ENCODE measurements at regions not wholly inside any gene's neighbourhood (a gene's known extent, or its start where the extent isn't known, plus 50 kb on each side); places are given as distances from the start of the nearest gene placed in this dataset.
"Not testable (repeated sequence)": the region's sequence is repeated elsewhere in the genome, so short reads cannot be mapped to it uniquely, and the experiment has no call there.

GRCh38 chr7:13274205-13274604 lies 586.8 kb downstream of the ARL4A start:
- not testable (repeated sequence) for H3K36me3 Mint-ChIP-seq, DNase-seq, H3K4me1 Mint-ChIP-seq, H3K4me3 Mint-ChIP-seq, H3K9me3 Mint-ChIP-seq, H3K27ac Mint-ChIP-seq
- H3K27me3 Mint-ChIP-seq, result peaks cover 12% of the 10 kb centered on the region

- Mint-ChIP-seq H3K27ac (no peak overlapping the region), H3K4me1 (no peaks in the 10 kb centered on the region), H3K4me3 (no peak overlapping the region), H3K36me3 (no peaks in the 10 kb centered on the region), H3K9me3 (no peaks in the 10 kb centered on the region), H3K27me3 (peaks cover 9% of the 10 kb centered on the region)
- no peak for DNase-seq
Measured at GRCh38 chr7:13276977-13277376, 589.5 kb downstream of the ARL4A start.

DNA sequence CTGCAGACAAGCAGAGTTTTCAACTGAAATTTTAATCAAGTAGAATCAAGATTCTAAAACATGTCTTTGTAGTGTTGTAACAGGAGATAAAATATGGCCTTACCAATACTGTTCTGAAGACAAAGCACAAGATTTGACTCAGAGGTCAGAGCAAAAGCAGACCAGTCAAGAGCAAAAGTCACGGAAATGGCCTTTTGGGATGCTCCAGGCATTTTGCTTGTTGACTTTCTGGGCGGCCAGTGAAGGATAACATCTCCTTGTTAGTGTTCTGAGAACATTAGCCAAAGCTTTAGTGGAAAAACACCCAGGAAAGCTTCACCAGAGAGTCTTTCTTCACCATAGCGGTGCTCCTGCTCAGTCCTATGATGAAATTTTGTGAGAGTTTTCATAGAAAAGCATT lies 590.6 kb downstream of the ARL4A start:
- H3K9me3 Mint-ChIP-seq, result no peaks in the 10 kb centered on the region
- DNase-seq, result no peak
- H3K4me1 Mint-ChIP-seq, result no peaks in the 10 kb centered on the region
- H3K4me3 Mint-ChIP-seq, result no peak overlapping the region
- H3K27me3 Mint-ChIP-seq, result peaks cover 8% of the 10 kb centered on the region
- H3K27ac Mint-ChIP-seq, result no peak overlapping the region
- H3K36me3 Mint-ChIP-seq, result no peaks in the 10 kb centered on the region

DNA sequence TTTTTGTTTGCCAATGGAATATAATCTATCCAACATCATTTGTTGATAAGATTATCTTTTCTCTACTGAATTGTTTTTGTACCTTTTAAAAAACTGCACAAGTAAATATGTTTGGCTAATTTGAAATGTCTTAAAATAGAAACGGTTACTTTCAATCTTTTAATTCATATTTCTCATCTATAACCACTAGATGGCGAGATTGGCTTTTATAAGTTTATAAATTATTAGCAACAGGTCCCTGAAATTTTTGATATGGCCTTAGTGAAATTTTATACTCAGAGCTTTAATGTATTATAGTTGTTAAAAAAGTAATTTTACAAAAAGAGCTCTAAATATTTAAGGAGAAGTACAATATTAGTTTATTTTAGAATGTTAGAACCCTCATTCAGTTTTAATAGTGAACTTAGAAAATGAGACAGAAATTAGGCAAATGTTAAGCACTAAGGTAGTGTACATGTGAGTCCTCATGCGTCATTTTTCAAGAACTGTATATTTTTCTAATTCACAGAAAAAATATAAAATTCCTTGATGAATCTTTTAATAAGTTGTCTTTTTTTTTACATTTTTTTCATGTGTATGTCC lies 592.5 kb downstream of the ARL4A start:
- DNase-seq, result no peak
- no peaks in the 10 kb centered on the region for H3K9me3 Mint-ChIP-seq
- H3K27me3 Mint-ChIP-seq, result peaks cover 3% of the 10 kb centered on the region
- no peaks in the 10 kb centered on the region for H3K36me3 Mint-ChIP-seq
- no peaks in the 10 kb centered on the region for H3K4me1 Mint-ChIP-seq
- H3K27ac Mint-ChIP-seq, result no peak overlapping the region
- H3K4me3 Mint-ChIP-seq, result no peak overlapping the region

DNA sequence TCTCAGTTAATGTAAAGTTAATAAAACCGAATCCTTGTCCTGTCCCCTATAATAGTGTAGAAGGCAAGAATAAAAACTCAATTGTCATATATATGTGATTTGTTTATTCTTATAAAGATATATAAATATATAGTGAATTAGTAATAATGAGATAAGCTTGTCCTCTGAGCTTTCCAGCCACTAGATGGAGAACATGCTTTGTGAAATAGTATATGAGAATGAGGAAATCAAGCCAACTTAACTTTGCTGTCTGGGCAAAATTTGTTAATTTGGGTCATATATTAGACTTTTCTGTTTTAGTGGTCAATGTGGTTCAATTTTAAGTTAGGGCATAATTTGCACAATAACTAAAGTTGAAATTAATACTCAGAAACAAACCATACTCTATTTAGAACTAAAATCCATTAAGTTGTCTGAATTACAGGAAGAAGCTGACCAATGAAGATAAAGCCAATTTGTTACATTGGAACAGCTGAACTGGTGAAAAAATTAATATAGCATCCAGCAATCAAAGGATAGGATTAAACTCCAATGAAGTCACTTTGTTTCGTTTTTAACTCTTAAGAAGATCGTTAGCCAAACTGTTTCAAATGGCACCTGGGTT lies 595.0 kb downstream of the ARL4A start:
- no peak for DNase-seq
- no peaks in the 10 kb centered on the region for H3K36me3 Mint-ChIP-seq
- H3K4me3 Mint-ChIP-seq, result no peak overlapping the region
- H3K4me1 Mint-ChIP-seq, result no peaks in the 10 kb centered on the region
- H3K27ac Mint-ChIP-seq, result no peak overlapping the region
- H3K9me3 Mint-ChIP-seq, result no peaks in the 10 kb centered on the region
- peaks cover 3% of the 10 kb centered on the region for H3K27me3 Mint-ChIP-seq

GRCh38 chr7:13286916-13287315 lies 599.5 kb downstream of the ARL4A start:
- no peaks in the 10 kb centered on the region for H3K9me3 Mint-ChIP-seq
- H3K4me1 Mint-ChIP-seq, result no peaks in the 10 kb centered on the region
- no peak overlapping the region for H3K27ac Mint-ChIP-seq
- no peaks in the 10 kb centered on the region for H3K36me3 Mint-ChIP-seq
- no peak for DNase-seq
- H3K27me3 Mint-ChIP-seq, result peaks cover 4% of the 10 kb centered on the region
- no peak overlapping the region for H3K4me3 Mint-ChIP-seq

DNA sequence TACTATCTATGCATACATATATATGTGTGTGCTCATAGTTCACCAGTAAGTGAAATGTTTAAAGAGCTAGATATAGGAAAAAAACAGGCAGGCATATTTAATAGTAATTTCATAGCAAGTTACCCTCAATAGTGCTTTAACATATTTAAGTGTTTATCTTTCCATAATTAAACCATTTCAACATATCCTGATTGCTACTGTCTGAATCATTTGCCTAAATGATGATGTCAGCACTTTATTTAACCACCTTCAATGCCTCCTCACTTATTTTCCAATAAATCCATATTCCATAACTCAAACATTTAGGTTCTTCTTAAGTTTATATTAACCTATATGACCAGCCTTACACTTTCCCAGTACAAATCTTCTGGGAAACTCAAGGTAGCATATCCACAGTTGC lies 601.1 kb downstream of the ARL4A start:
- H3K4me1 Mint-ChIP-seq, result no peaks in the 10 kb centered on the region
- no peak overlapping the region for H3K4me3 Mint-ChIP-seq
- no peak for DNase-seq
- H3K9me3 Mint-ChIP-seq, result no peaks in the 10 kb centered on the region
- no peak overlapping the region for H3K27ac Mint-ChIP-seq
- H3K27me3 Mint-ChIP-seq, result peaks cover 4% of the 10 kb centered on the region
- H3K36me3 Mint-ChIP-seq, result no peaks in the 10 kb centered on the region

DNA sequence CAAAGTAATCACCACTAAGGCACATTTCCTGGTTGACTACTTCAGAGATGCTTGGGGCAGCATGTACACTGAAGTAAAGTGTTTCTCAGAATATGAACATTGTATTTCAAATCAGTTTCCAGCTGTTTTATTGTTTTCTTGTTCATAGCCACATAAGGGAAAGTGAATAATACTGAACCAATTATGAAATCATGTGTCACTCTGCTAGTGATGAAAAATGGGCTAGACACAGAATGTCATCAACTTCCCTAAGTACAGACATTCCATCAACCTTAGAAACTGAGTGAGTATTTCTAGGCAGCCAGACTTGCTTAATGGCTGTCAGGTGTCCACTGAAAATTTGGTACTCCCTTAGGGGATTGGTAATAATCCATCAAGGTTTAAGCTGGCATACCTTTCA lies 603.5 kb downstream of the ARL4A start:
- H3K36me3 Mint-ChIP-seq, result no peaks in the 10 kb centered on the region
- no peak overlapping the region for H3K4me3 Mint-ChIP-seq
- H3K27me3 Mint-ChIP-seq, result peaks cover 4% of the 10 kb centered on the region
- H3K4me1 Mint-ChIP-seq, result no peaks in the 10 kb centered on the region
- H3K27ac Mint-ChIP-seq, result no peak overlapping the region
- DNase-seq, result no peak
- H3K9me3 Mint-ChIP-seq, result no peaks in the 10 kb centered on the region

- Mint-ChIP-seq H3K4me3 (no peak overlapping the region), H3K27ac (no peak overlapping the region), H3K9me3 (no peaks in the 10 kb centered on the region), H3K36me3 (no peaks in the 10 kb centered on the region), H3K27me3 (peaks cover 4% of the 10 kb centered on the region), H3K4me1 (no peaks in the 10 kb centered on the region)
- DNase-seq, result no peak
Measured at GRCh38 chr7:13293264-13294002, 606.0 kb downstream of the ARL4A start.

GRCh38 chr7:13307040-13307439 lies 619.6 kb downstream of the ARL4A start:
- no peaks in the 10 kb centered on the region for H3K4me1 Mint-ChIP-seq
- H3K4me3 Mint-ChIP-seq, result no peak overlapping the region
- H3K9me3 Mint-ChIP-seq, result peaks cover 2% of the 10 kb centered on the region
- H3K27ac Mint-ChIP-seq, result no peak overlapping the region
- peaks cover 5% of the 10 kb centered on the region for H3K27me3 Mint-ChIP-seq
- no peaks in the 10 kb centered on the region for H3K36me3 Mint-ChIP-seq
- no peak for DNase-seq

DNA sequence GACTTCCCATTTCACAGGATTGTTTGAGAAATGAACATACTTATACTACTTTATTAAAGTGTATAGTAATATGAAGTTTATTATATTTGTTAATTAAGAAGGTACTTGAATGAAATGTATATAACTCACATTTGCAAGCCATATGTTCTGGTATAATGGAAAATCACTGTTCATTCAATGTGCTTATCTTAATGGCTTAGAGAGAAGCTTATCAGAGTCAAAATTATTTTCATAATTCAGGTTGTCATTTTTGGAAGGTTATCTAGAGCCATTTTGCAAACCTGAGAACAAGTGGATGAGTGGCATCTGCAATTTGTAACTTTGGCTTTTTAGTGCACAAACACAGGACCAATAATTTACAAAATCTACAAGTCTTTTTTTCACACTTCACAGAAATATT lies 621.0 kb downstream of the ARL4A start:
- H3K4me1 Mint-ChIP-seq, result no peaks in the 10 kb centered on the region
- H3K9me3 Mint-ChIP-seq, result peaks cover 4% of the 10 kb centered on the region
- H3K4me3 Mint-ChIP-seq, result no peak overlapping the region
- H3K27ac Mint-ChIP-seq, result no peak overlapping the region
- no peak for DNase-seq
- peaks cover 5% of the 10 kb centered on the region for H3K27me3 Mint-ChIP-seq
- H3K36me3 Mint-ChIP-seq, result no peaks in the 10 kb centered on the region

DNA sequence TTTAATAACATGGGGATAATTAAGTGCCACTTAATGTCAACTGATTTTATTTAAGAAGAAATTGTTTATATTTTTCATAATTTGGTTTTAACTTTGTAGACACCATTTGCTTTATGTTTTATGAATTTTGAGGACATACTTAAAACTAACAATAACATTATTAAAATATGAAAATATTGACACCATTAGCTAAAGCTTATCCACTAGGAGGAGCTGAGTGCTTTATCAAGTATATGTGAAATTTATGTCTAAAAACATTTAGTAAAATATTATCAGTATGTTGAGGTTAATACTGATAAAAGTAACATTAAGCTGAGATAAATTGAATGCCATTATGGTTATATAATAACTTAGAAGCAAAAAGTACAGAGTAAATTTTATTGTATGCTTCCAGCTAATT lies 622.1 kb downstream of the ARL4A start:
- Mint-ChIP-seq H3K4me3 (no peak overlapping the region), H3K9me3 (peaks cover 4% of the 10 kb centered on the region), H3K36me3 (no peaks in the 10 kb centered on the region), H3K27ac (no peak overlapping the region), H3K27me3 (no peaks in the 10 kb centered on the region), H3K4me1 (no peaks in the 10 kb centered on the region)
- no peak for DNase-seq

- H3K36me3 Mint-ChIP-seq, result no peaks in the 10 kb centered on the region
- H3K4me3 Mint-ChIP-seq, result no peak overlapping the region
- no peaks in the 10 kb centered on the region for H3K4me1 Mint-ChIP-seq
- no peaks in the 10 kb centered on the region for H3K27me3 Mint-ChIP-seq
- H3K9me3 Mint-ChIP-seq, result peaks cover 4% of the 10 kb centered on the region
- no peak for DNase-seq
- H3K27ac Mint-ChIP-seq, result no peak overlapping the region
Measured at GRCh38 chr7:13312307-13312706, 624.9 kb downstream of the ARL4A start.

DNA sequence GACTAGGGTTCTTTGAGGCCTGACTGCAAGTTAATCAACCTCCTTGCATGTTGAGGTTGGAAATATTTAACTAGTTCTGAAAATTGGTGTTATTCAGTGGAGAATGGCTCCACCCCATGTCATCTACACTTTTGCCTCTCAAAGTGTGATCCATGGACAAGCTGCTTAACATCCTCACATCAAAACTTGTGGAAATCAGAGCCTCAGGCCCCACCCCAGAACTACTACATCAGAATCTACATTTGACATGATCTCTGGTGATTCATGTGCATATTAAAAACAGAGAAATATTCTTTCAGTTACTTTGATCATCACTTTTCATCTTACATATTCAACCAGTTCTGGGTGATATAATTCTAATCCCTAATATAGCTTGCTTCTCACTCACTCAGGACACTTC lies 632.9 kb downstream of the ARL4A start:
- Mint-ChIP-seq H3K36me3 (no peaks in the 10 kb centered on the region), H3K9me3 (no peaks in the 10 kb centered on the region), H3K27me3 (no peaks in the 10 kb centered on the region), H3K27ac (no peak overlapping the region), H3K4me1 (no peaks in the 10 kb centered on the region), H3K4me3 (no peak overlapping the region)
- no peak for DNase-seq

DNA sequence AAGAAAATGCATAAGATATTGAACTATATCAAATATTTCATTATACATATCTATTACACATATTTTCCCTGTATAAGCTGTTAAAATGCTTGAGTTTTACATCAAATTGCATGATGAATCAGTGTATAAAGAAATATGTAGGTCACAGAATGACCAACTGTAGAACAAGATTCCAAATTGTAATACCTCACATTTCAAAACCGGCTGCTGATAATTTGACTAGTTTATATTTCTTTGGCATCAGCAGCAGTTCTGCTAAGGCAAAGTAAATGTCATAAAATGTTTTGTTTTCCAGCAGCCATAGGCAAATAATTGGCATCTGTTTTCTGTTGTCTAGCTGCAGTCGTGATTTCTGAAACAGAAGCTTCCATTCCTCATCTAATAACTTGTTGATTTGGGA lies 633.9 kb downstream of the ARL4A start:
- Mint-ChIP-seq H3K27me3 (no peaks in the 10 kb centered on the region), H3K27ac (no peak overlapping the region), H3K4me1 (no peaks in the 10 kb centered on the region), H3K9me3 (peaks cover 1% of the 10 kb centered on the region), H3K4me3 (no peak overlapping the region), H3K36me3 (no peaks in the 10 kb centered on the region)
- no peak for DNase-seq

DNA sequence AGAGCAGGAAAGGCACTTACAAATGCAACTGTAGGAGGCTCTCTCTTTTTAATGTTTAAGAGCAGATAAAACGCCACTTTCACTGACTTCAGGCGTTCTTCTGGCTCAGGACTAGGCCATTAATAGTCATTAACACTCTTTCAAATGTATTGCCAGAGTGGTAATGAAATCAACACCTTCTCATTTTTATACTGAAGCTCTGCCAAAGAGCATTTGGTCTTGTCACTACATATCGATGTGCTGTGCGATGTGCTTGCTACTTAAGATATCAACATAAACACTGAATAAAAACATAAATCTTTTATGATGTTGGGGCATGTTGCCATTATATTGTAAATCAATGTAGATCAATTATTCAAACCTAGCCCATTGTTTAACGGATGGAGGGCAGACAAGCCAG lies 634.7 kb downstream of the ARL4A start:
- no peak overlapping the region for H3K27ac Mint-ChIP-seq

More for the DNA sequence above, 634.7 kb downstream of the ARL4A start:
- Mint-ChIP-seq H3K4me3 (no peak overlapping the region), H3K27me3 (no peaks in the 10 kb centered on the region), H3K9me3 (peaks cover 1% of the 10 kb centered on the region), H3K36me3 (no peaks in the 10 kb centered on the region), H3K4me1 (no peaks in the 10 kb centered on the region)
- no peak for DNase-seq

All from activated naive CD8-positive, alpha-beta T cell treated with anti-CD3 and anti-CD28 coated beads for 36 hours (primary cell).